H9 (cell line): ENCODE measurements at regions not wholly inside any gene's neighbourhood (a gene's known extent, or its start where the extent isn't known, plus 50 kb on each side); places are given as distances from the start of the nearest gene placed in this dataset.
"Not testable (repeated sequence)": the region's sequence is repeated elsewhere in the genome, so short reads cannot be mapped to it uniquely, and the experiment has no call there.

Experiments used
- DNase-seq: peaks from one replicate; pipeline ENCODE4 v3.0.0-alpha.2; 2017
- H2AFZ ChIP-seq: one replicate; pipeline ENCODE4 v1.6.1; 2013; ENCODE audit warnings: mild to moderate bottlenecking, low read length, control low read depth, moderate library complexity
- H2AK5ac ChIP-seq: 2 replicates; pipeline ENCODE4 v1.6.1; 2013; ENCODE audit warnings: low read length, control low read depth, mixed read lengths; ENCODE audit not compliant: insufficient read length
- H2BK120ac ChIP-seq: one replicate; pipeline ENCODE4 v1.6.1; 2013; ENCODE audit warnings: low read depth, mild to moderate bottlenecking, low read length, control low read depth, inconsistent platforms; ENCODE audit not compliant: poor library complexity, severe bottlenecking
- H2BK12ac ChIP-seq: 2 replicates; pipeline ENCODE4 v1.6.1; 2013; ENCODE audit warnings: low read length, control low read depth, mixed read lengths, low read depth; ENCODE audit not compliant: insufficient read length
- H2BK15ac ChIP-seq: 2 replicates; pipeline ENCODE4 v1.6.1; 2013; ENCODE audit warnings: low read depth, low read length, control low read depth
- H2BK20ac ChIP-seq: one replicate; pipeline ENCODE4 v1.6.1; 2013; ENCODE audit warnings: low read depth, mild to moderate bottlenecking, low read length, control low read depth, inconsistent platforms; ENCODE audit not compliant: poor library complexity, severe bottlenecking
- H2BK5ac ChIP-seq: 2 replicates; pipeline ENCODE4 v1.6.1; 2013; ENCODE audit warnings: low read length, control low read depth, mixed read lengths; ENCODE audit not compliant: insufficient read length
- H3K14ac ChIP-seq: 2 replicates; pipeline ENCODE4 v1.6.1; 2013; ENCODE audit warnings: low read length, control low read depth; ENCODE audit not compliant: insufficient read depth
- H3K18ac ChIP-seq: 2 replicates; pipeline ENCODE4 v1.6.1; 2013; ENCODE audit warnings: low read depth, mild to moderate bottlenecking, mixed read lengths, low read length, control low read depth; ENCODE audit not compliant: insufficient read length
- H3K23ac ChIP-seq: 2 replicates; pipeline ENCODE4 v1.6.1; 2013; ENCODE audit warnings: low read length, control low read depth, mixed read lengths, low read depth; ENCODE audit not compliant: insufficient read length
- H3K23me2 ChIP-seq: 2 replicates; pipeline ENCODE4 v1.6.1; 2013; ENCODE audit warnings: low read depth, mild to moderate bottlenecking, mixed read lengths, low read length, control low read depth; ENCODE audit not compliant: insufficient read length, poor library complexity, severe bottlenecking
- H3K27ac ChIP-seq: 2 replicates; pipeline ENCODE4 v1.5.1; 2013; ENCODE audit warnings: low read length, control low read depth, mixed read lengths, low read depth; ENCODE audit not compliant: insufficient read length
- H3K27me3 ChIP-seq: 2 replicates; pipeline ENCODE4 v1.6.1; 2013; ENCODE audit warnings: low read length, control low read depth, inconsistent platforms; ENCODE audit not compliant: insufficient read depth
- H3K4ac ChIP-seq: 2 replicates; pipeline ENCODE4 v1.6.1; 2013; ENCODE audit warnings: low read depth, mild to moderate bottlenecking, control low read depth, inconsistent platforms, low read length, moderate library complexity
- H3K4me1 ChIP-seq: 2 replicates; pipeline ENCODE4 v1.6.1; 2013; ENCODE audit warnings: low read length, control low read depth, inconsistent platforms; ENCODE audit not compliant: insufficient read depth
- H3K4me2 ChIP-seq: 2 replicates; pipeline ENCODE4 v1.6.1; 2013; ENCODE audit warnings: low read length, control low read depth, mixed read lengths; ENCODE audit not compliant: insufficient read length, insufficient read depth
- H3K56ac ChIP-seq: 2 replicates; pipeline ENCODE4 v1.6.1; 2013; ENCODE audit warnings: low read depth, mild to moderate bottlenecking, mixed read lengths, low read length, control low read depth; ENCODE audit not compliant: insufficient read length
- H3K79me1 ChIP-seq: 2 replicates; pipeline ENCODE4 v1.6.1; 2013; ENCODE audit warnings: low read depth, mild to moderate bottlenecking, moderate library complexity, low read length, control low read depth, inconsistent platforms; ENCODE audit not compliant: insufficient read depth, poor library complexity, severe bottlenecking
- H3K79me2 ChIP-seq: 2 replicates; pipeline ENCODE4 v1.6.1; 2013; ENCODE audit warnings: low read length, control low read depth, inconsistent platforms; ENCODE audit not compliant: insufficient read depth
- H3K9ac ChIP-seq: 2 replicates; pipeline ENCODE4 v1.6.1; 2013; ENCODE audit warnings: low read length, control low read depth, mixed read lengths; ENCODE audit not compliant: insufficient read length; ENCODE audit errors: extremely low read depth
- H3K9me3 ChIP-seq: one replicate; pipeline ENCODE4 v1.6.1; 2013; ENCODE audit warnings: low read depth, low read length, inconsistent platforms; ENCODE audit not compliant: control insufficient read depth
- H3T11ph ChIP-seq: one replicate; pipeline ENCODE4 v1.6.1; 2013; ENCODE audit warnings: mild to moderate bottlenecking, low read length, control low read depth, inconsistent platforms
- H4K20me1 ChIP-seq: one replicate; pipeline ENCODE4 v1.6.1; 2013; ENCODE audit not compliant: control insufficient read depth, insufficient read length, insufficient read depth
- H4K5ac ChIP-seq: 2 replicates; pipeline ENCODE4 v1.6.1; 2013; ENCODE audit warnings: low read depth, mild to moderate bottlenecking, mixed read lengths, low read length, control low read depth; ENCODE audit not compliant: insufficient read length
- H4K8ac ChIP-seq: replicated peaks from 2 replicates; pipeline ENCODE4 v1.6.1; 2013; ENCODE audit warnings: low read length, control low read depth, mixed read lengths, low read depth; ENCODE audit not compliant: insufficient read length
- H4K91ac ChIP-seq: 2 replicates; pipeline ENCODE4 v1.6.1; 2013; ENCODE audit warnings: low read depth, mild to moderate bottlenecking, moderate library complexity, mixed read lengths, low read length, control low read depth; ENCODE audit not compliant: insufficient read length
- H3K27ac Mint-ChIP-seq, 3 experiments: 2 replicates in 2 of 3; 3 replicates in 1 of 3; pipeline ENCODE4 v1.8.0; 2020 to 2021; ENCODE audit warnings: mixed read lengths in 3 of 3, mild to moderate bottlenecking in 1 of 3, moderate library complexity in 1 of 3
- H3K27me3 Mint-ChIP-seq: 2 replicates; pipeline ENCODE4 v1.8.0; 2021; ENCODE audit warnings: low read depth, mild to moderate bottlenecking, moderate library complexity, mixed read lengths
- H3K36me3 Mint-ChIP-seq, 3 experiments: 2 replicates in 2 of 3; 3 replicates in 1 of 3; pipeline ENCODE4 v1.8.0; 2020 to 2021; ENCODE audit warnings: low read depth in 3 of 3, mixed read lengths in 3 of 3; ENCODE audit not compliant: insufficient read depth in 1 of 3
- H3K4me1 Mint-ChIP-seq, 2 experiments: 2 replicates each; pipeline ENCODE4 v1.8.0; 2020; ENCODE audit warnings: mixed read lengths in 2 of 2
- H3K4me3 Mint-ChIP-seq, 2 experiments: 2 replicates in 1 of 2; 3 replicates in 1 of 2; pipeline ENCODE4 v1.8.0; 2020 to 2021; ENCODE audit warnings: mild to moderate bottlenecking in 2 of 2, mixed read lengths in 2 of 2, moderate library complexity in 1 of 2
- H3K9me3 Mint-ChIP-seq, 2 experiments: 2 replicates in 1 of 2; 3 replicates in 1 of 2; pipeline ENCODE4 v1.8.0; 2020; ENCODE audit warnings: mild to moderate bottlenecking in 2 of 2, mixed read lengths in 2 of 2, moderate library complexity in 1 of 2
- WGBS: extraction: QIAGEN DNeasy Blood & Tissue Kit; methylation state at CpG from one replicate; pipeline ENCODE4 v1.1.7; 2013; ENCODE audit warnings: missing lambda C conversion rate, low lambda C conversion rate, mixed read lengths; ENCODE audit not compliant: insufficient read length; ENCODE audit errors: extremely low coverage; 5-methylcytosine and 5-hydroxymethylcytosine counted together

DNA sequence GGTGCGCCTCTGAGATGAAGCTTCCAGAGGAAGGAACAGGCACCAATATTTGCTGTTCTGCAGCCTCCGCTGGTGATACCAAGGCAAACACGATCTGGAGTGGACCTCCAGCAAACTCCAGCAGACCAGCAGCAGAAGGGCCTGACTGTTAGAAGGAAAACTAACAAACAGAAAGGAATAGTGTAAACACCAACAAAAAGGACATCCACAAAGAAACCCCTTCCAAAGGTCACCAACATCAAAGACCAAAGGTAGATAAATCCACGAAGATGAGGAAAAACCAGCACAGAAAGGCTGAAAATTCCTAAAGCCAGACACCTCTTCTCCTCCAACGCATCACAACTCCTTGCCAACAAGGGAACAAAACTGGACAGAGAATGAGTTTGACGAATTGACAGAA lies 68.1 kb upstream of the LIPC start:
- H2AK5ac ChIP-seq, H2BK5ac ChIP-seq, H3K27ac ChIP-seq, H2BK20ac ChIP-seq, H3K4me1 ChIP-seq, H3K79me1 ChIP-seq, H4K91ac ChIP-seq, H4K8ac ChIP-seq, H3K9ac ChIP-seq, H3K27ac Mint-ChIP-seq, H2BK12ac ChIP-seq, DNase-seq, H3K23me2 ChIP-seq, H4K20me1 ChIP-seq, H3K4me3 Mint-ChIP-seq, H3K9me3 Mint-ChIP-seq, H2AFZ ChIP-seq, H3K4ac ChIP-seq, H3T11ph ChIP-seq, H3K27me3 ChIP-seq, H3K9me3 ChIP-seq, H2BK15ac ChIP-seq, H3K56ac ChIP-seq, H4K5ac ChIP-seq, H3K18ac ChIP-seq, H3K14ac ChIP-seq, H3K36me3 Mint-ChIP-seq, H3K4me1 Mint-ChIP-seq, H3K23ac ChIP-seq, H3K4me2 ChIP-seq, H3K79me2 ChIP-seq, H2BK120ac ChIP-seq: not testable (repeated sequence)
- WGBS = no CpG with 5 or more reads among the region's 6 CpGs
- peaks cover 10% of the 10 kb centered on the region for H3K27me3 Mint-ChIP-seq

DNA sequence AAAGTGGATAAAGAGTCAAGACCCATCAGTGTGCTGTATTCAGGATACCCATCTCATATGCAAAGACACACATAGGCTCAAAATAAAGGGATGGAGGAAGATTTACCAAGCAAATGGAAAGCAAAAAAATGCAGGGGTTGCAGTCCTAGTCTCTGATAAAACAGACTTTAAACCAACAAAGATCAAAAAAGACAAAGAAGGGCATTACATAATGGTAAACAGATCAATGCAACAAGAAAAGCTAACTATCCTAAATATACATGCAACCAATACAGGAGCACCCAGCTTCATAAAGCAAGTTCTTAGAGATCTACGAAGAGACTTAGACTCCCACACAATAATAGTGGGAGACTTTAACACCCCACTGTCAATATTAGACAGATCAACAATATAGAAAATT lies 66.7 kb upstream of the LIPC start:
- no CpG with 5 or more reads among the region's 1 CpG for WGBS
- H3K79me2 ChIP-seq, H3K23me2 ChIP-seq, H4K8ac ChIP-seq, H3K14ac ChIP-seq, H3K9ac ChIP-seq, H3K23ac ChIP-seq, H3K4me2 ChIP-seq, DNase-seq, H2BK12ac ChIP-seq, H4K91ac ChIP-seq, H2BK120ac ChIP-seq, H3K4me3 Mint-ChIP-seq, H2AK5ac ChIP-seq, H3K27me3 Mint-ChIP-seq, H3K27me3 ChIP-seq, H3K18ac ChIP-seq, H3K36me3 Mint-ChIP-seq, H3K9me3 Mint-ChIP-seq, H3T11ph ChIP-seq, H3K56ac ChIP-seq, H2AFZ ChIP-seq, H3K79me1 ChIP-seq, H3K4me1 ChIP-seq, H4K5ac ChIP-seq, H3K27ac Mint-ChIP-seq, H2BK15ac ChIP-seq, H2BK20ac ChIP-seq, H3K4me1 Mint-ChIP-seq, H2BK5ac ChIP-seq, H3K9me3 ChIP-seq, H3K27ac ChIP-seq, H4K20me1 ChIP-seq, H3K4ac ChIP-seq: not testable (repeated sequence)
